Inferior parietal cortex (tissue), 1 donor: ENCODE measurements at regions not wholly inside any gene's neighbourhood (a gene's known extent, or its start where the extent isn't known, plus 50 kb on each side); places are given as distances from the start of the nearest gene placed in this dataset.

Source experiments
- DNase-seq: peaks from one replicate; pipeline ENCODE4 v3.0.0-alpha.2; 2016; ENCODE audit errors: extremely low spot score

GRCh38 chr12:90899456-90900182 lies 55.4 kb downstream of the CCER1 start:
- DNase-seq = no peak

DNA sequence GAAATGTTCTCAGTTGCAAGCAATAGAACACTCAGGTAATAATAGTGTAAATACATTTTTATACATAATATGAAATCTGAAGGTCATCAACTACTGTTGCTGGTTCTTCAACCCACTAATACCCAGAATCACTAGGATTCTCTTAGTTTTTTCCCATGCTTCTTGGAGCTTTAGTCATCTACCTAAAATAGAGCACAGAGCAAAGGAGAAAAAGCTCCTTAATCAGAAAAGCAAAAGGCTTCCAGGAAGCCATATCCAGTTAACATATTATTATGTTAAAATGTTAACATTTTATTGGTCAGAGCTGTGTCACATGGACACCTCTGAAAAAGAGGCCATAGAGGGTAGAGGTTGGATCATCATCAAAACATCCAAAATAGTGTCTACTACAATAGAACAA lies 57.0 kb downstream of the CCER1 start:
- no peak for DNase-seq

DNA sequence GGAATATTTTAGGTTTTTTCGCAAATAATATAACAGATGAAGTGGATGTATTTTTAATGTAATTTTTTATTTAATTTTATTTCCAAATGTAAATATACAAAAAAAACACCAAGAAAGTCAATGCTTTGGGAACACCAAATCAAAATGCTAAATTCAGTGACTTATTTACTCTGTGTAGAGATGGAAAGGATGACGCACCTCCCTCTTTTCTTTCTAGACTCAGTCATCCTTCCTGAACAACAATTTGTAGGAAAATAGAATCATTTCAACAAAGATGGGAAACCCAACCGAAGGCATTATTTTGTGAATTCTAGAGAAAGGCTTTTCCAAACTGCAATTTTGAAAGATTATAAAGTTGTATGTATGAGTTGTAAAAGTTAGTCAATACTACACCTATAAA lies 57.7 kb downstream of the CCER1 start:
- DNase-seq = no peak

GRCh38 chr12:90896821-90897220 lies 58.2 kb downstream of the CCER1 start:
- no peak for DNase-seq

GRCh38 chr12:90896164-90896563 lies 58.8 kb downstream of the CCER1 start:
- DNase-seq = no peak

GRCh38 chr12:90888316-90888715 lies 66.7 kb downstream of the CCER1 start:
- DNase-seq = no peak

- DNase-seq = no peak
Observed at GRCh38 chr12:90883456-90883855, 71.5 kb downstream of the CCER1 start.

DNA sequence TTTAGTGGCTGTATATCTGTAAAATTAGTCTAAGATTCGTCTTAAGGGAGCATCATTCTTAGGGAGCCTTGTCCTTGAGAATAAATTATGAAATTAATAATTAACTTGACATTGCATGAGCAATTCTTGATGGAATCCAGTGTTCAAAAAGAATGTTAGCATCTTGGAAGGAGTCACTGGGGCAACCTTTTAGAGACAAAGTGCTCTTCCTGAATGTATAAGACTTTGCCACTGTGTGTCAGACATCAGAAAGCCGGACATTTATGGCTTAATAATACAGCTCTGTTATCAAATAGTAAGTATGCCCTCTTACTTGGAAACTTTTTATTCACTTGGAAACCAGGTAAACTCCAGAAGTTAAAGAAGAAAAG lies 83.3 kb downstream of the CCER1 start:
- DNase-seq = no peak

GRCh38 chr12:90870971-90871725 lies 83.8 kb downstream of the CCER1 start:
- DNase-seq = no peak

GRCh38 chr12:90868626-90869025 lies 86.3 kb downstream of the CCER1 start:
- no peak for DNase-seq

DNA sequence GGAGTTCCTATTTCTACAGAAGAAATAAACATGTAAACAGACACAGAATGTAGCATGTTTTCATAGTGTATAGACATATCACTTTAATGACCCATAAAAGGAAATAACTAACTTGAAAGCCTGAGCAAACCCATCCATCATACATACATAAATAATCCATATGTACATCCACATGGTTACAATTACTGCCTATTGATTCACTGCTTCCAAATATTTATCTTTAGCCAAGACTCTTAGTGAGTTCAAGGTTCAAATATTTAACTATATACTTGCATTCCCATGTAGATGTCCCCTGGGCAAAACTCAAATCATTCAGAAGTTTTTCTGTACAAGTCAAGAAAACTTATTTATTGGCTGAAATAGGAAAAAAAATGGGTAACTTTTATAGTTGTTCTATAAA lies 95.4 kb downstream of the CCER1 start:
- DNase-seq = no peak

GRCh38 chr12:90858252-90858651 lies 96.7 kb downstream of the CCER1 start:
- DNase-seq = peak; percentile 26

DNA sequence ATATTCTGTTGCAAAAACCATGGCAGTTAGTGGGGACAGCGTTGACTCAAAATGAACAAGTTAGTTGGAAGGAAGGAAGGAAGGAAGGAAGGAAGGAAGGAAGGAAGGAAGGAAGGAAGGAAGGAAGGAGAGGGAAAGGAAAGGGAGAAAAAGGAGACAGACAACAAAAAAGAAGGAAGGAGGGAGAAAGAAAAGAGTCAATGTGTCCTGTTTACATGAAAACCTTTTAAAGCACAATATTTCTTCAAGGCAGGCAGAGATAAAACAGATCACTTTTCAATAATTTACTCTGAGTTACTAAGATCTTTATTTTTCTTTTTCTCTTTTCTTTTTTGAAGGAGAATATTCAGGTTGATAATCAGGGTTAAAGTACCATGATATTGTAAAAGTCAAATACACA lies 99.4 kb downstream of the CCER1 start:
- DNase-seq = no peak

- DNase-seq = peak; percentile 80
Observed at GRCh38 chr12:90854136-90854689, 100.8 kb downstream of the CCER1 start.

GRCh38 chr12:90851800-90852718 lies 102.9 kb downstream of the CCER1 start:
- no peak for DNase-seq

- DNase-seq = no peak
Observed at GRCh38 chr12:90842477-90842876, 112.5 kb downstream of the CCER1 start.

DNA sequence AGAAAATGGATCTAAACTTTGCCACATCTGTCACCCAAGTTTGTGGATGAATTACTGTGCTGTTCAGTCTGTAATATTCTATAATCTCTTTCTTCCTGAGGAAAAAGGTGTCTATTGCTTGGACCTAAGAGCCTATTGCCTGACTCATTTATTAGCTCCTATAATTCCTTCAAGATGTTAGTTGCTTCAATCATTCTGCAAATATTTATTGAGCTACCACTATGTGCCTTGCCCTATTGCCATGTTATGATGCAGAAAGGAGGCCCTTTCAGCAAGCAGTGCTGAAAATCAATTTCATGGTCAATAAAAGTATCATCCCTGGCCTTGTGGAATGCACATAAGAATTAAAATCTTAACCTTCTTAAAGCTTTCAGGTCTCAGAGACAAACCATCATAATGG lies 113.6 kb downstream of the CCER1 start:
- DNase-seq = no peak

GRCh38 chr12:90839346-90839745 lies 115.6 kb downstream of the CCER1 start:
- no peak for DNase-seq

DNA sequence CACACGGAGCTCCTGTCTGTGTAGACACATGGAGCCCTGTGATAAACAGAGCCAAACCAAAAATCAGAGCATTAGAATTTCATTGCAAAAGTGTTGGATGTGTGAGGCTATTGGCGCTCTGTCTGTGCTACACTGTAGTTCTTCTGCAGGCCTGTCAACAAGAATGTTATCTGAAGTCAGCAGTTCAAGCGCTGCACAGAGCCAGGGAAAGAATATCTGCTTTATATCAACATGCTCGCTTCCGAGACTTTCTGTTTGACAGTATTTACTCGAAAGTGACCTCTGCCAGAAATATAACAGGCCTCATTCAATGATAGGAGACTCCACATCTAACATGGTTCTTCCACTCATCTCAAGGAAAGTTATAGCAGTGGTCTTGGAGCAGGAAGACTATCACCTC lies 118.3 kb downstream of the CCER1 start:
- DNase-seq = no peak

- DNase-seq = no peak
Observed at GRCh38 chr12:90833228-90833627, 121.7 kb downstream of the CCER1 start.

GRCh38 chr12:90832427-90832826 lies 122.5 kb downstream of the CCER1 start:
- DNase-seq = no peak

DNA sequence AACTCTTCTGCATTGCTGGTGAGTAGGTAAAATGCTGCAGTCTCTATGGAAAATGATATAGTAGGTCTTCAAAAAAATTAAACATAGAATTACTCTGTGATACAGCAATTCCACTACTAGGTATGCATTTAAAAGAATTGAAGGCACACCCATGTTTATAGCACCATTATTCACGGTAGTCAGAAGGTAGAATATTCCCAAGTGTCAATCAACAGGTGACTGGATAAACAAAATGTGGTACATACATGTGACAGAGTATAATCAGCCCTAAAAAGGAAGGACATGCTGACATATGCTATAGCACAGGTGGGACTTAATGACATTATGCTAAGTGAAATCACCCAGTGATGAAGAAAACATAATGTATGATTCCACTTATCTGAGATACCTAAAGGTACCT lies 123.3 kb downstream of the CCER1 start:
- DNase-seq = no peak
